C4-2B (cell line): ENCODE measurements at regions not wholly inside any gene's neighbourhood (a gene's known extent, or its start where the extent isn't known, plus 50 kb on each side); places are given as distances from the start of the nearest gene placed in this dataset.

ENCODE experiments used
- ZFX ChIP-seq: fragments of 450-650 bp; IDR thresholded peaks from 2 replicates; pipeline ENCODE4 v1.6.1; 2017
- TF ChIP-seq, protein P1 (sequence below): fragments of 450-650 bp; conservative IDR thresholded peaks from 2 replicates; pipeline ENCODE4 v1.5.1; 2017; ENCODE audit warnings: mild to moderate bottlenecking

DNA sequence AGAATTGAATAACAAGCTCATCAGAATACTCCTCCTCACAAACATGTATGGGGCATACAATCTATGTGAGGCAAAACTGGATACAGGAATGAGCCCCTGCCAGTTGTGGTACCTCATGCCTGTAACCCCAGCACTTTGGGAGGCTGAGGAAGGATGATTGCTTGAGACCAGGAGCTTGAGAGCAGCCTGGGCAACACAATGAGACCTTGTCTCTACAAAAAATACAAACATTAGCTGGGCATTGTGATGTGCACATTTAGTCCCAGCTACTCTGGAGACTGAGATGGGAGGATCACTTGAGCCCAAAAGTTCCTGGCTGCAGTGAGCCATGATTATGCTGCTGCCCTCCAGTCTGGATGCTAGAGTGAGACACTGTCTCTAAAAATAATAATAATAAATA lies 611.0 kb downstream of the NLGN4X start:
- TF ChIP-seq, protein P1, sequence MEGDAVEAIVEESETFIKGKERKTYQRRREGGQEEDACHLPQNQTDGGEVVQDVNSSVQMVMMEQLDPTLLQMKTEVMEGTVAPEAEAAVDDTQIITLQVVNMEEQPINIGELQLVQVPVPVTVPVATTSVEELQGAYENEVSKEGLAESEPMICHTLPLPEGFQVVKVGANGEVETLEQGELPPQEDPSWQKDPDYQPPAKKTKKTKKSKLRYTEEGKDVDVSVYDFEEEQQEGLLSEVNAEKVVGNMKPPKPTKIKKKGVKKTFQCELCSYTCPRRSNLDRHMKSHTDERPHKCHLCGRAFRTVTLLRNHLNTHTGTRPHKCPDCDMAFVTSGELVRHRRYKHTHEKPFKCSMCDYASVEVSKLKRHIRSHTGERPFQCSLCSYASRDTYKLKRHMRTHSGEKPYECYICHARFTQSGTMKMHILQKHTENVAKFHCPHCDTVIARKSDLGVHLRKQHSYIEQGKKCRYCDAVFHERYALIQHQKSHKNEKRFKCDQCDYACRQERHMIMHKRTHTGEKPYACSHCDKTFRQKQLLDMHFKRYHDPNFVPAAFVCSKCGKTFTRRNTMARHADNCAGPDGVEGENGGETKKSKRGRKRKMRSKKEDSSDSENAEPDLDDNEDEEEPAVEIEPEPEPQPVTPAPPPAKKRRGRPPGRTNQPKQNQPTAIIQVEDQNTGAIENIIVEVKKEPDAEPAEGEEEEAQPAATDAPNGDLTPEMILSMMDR = no peak
- no peak for TF ChIP-seq ZFX
